22Rv1 (cell line): ENCODE measurements at regions not wholly inside any gene's neighbourhood (a gene's known extent, or its start where the extent isn't known, plus 50 kb on each side); places are given as distances from the start of the nearest gene placed in this dataset.

ENCODE experiments used
- CTCF ChIP-seq: fragments of 450-650 bp; IDR thresholded peaks from 2 replicates; pipeline ENCODE4 v1.5.1; 2017; ENCODE audit warnings: mild to moderate bottlenecking
- ZFX ChIP-seq: fragments of 450-650 bp; IDR thresholded peaks from 2 replicates; pipeline ENCODE4 v1.6.1; 2017; ENCODE audit warnings: antibody characterized with exemption, borderline replicate concordance

DNA sequence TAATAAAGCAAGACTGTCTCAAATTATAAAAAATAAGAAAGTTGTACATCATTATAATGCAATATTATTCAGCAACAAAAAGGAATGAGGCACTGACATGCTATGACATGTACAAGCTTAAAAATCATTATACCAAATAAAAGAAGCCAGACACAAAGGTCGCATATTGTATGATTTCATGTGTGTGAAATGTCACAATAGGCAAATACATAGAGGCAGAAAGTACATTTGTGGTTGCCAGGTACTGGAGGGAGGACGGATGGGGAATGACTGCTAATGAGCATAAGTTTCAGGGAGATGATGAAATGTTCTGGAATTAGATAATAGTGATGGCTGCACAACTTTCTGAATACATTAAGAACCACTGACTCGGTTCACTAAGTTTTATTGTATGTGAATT lies 73.6 kb upstream of the NBPF3 start:
- TF ChIP-seq CTCF (no peak), ZFX (no peak)
